ENCODE measurements at regions not wholly inside any gene's neighbourhood (a gene's known extent, or its start where the extent isn't known, plus 50 kb on each side); places are given as distances from the start of the nearest gene placed in this dataset.
A peak's percentile ranks its signal among the peaks of the same experiment; 100 is the strongest.

- TF ChIP-seq, protein P1, sequence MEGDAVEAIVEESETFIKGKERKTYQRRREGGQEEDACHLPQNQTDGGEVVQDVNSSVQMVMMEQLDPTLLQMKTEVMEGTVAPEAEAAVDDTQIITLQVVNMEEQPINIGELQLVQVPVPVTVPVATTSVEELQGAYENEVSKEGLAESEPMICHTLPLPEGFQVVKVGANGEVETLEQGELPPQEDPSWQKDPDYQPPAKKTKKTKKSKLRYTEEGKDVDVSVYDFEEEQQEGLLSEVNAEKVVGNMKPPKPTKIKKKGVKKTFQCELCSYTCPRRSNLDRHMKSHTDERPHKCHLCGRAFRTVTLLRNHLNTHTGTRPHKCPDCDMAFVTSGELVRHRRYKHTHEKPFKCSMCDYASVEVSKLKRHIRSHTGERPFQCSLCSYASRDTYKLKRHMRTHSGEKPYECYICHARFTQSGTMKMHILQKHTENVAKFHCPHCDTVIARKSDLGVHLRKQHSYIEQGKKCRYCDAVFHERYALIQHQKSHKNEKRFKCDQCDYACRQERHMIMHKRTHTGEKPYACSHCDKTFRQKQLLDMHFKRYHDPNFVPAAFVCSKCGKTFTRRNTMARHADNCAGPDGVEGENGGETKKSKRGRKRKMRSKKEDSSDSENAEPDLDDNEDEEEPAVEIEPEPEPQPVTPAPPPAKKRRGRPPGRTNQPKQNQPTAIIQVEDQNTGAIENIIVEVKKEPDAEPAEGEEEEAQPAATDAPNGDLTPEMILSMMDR (conservative IDR thresholded peaks at IDR 0.05; ENCODE audit: low read depth, low read length), result peak; percentile 54
- no peak for TF ChIP-seq CEBPB (IDR thresholded peaks at IDR 0.05; ENCODE audit: low read depth, low read length)
- no peak for TF ChIP-seq POLR2A (IDR thresholded peaks at IDR 0.05; ENCODE audit: low read depth, low read length)
- TF ChIP-seq, protein P2, sequence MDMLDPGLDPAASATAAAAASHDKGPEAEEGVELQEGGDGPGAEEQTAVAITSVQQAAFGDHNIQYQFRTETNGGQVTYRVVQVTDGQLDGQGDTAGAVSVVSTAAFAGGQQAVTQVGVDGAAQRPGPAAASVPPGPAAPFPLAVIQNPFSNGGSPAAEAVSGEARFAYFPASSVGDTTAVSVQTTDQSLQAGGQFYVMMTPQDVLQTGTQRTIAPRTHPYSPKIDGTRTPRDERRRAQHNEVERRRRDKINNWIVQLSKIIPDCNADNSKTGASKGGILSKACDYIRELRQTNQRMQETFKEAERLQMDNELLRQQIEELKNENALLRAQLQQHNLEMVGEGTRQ (IDR thresholded peaks at IDR 0.05; ENCODE audit: low read depth, low read length), result no peak
These were observed 399.5 kb upstream of the ANKRD30A start for GRCh38 chr10:36725581-36726520.

All from IMR-90 (cell line).